GM23338 (cell line): ENCODE measurements at regions not wholly inside any gene's neighbourhood (a gene's known extent, or its start where the extent isn't known, plus 50 kb on each side); places are given as distances from the start of the nearest gene placed in this dataset.

Experiments used
- ATAC-seq: fragments of 200-7000 bp; cut with Tn5 transposase; 3 replicates; pipeline ENCODE4 v1.9.1; 2020
- DNase-seq: peaks from one replicate; pipeline ENCODE4 v3.0.0-alpha.2; 2015; ENCODE audit warnings: low spot score
- H2AFZ ChIP-seq: fragments of 200-600 bp; sonication (generic); 2 replicates; pipeline ENCODE4 v1.8.0; 2016; ENCODE audit warnings: antibody characterized with exemption, mild to moderate bottlenecking, moderate library complexity
- H3F3A ChIP-seq: fragments of 200-600 bp; sonication (generic); replicated peaks from 2 replicates; pipeline ENCODE4 v1.8.0; 2017; ENCODE audit warnings: antibody characterized with exemption, mixed run types, low read depth
- H3K27ac ChIP-seq: fragments of 200-600 bp; sonication (generic); 2 replicates; pipeline ENCODE4 v1.6.1; 2016; ENCODE audit warnings: low read depth
- H3K27me3 ChIP-seq: fragments of 200-600 bp; sonication (generic); 2 replicates; pipeline ENCODE4 v1.8.0; 2016; ENCODE audit warnings: mild to moderate bottlenecking, mixed run types, moderate library complexity; ENCODE audit not compliant: insufficient read depth
- H3K36me3 ChIP-seq: fragments of 200-600 bp; sonication (generic); 2 replicates; pipeline ENCODE4 v1.8.0; 2016; ENCODE audit warnings: mild to moderate bottlenecking; ENCODE audit not compliant: insufficient read depth
- H3K4me1 ChIP-seq: fragments of 200-600 bp; sonication (generic); 2 replicates; pipeline ENCODE4 v1.8.0; 2016; ENCODE audit warnings: mild to moderate bottlenecking, moderate library complexity; ENCODE audit not compliant: insufficient read depth
- H3K4me2 ChIP-seq: fragments of 200-600 bp; sonication (generic); 2 replicates; pipeline ENCODE4 v1.7.1; 2017; ENCODE audit warnings: mixed run types
- H3K4me3 ChIP-seq: fragments of 200-600 bp; sonication (generic); 2 replicates; pipeline ENCODE4 v1.6.1; 2016; ENCODE audit warnings: mixed run types
- H3K79me2 ChIP-seq: fragments of 200-600 bp; sonication (generic); replicated peaks from 2 replicates; pipeline ENCODE4 v1.8.0; 2017; ENCODE audit warnings: mild to moderate bottlenecking; ENCODE audit not compliant: insufficient read depth
- H3K9me2 ChIP-seq: fragments of 200-600 bp; sonication (generic); 2 replicates; pipeline ENCODE4 v1.8.0; 2017; ENCODE audit not compliant: insufficient read depth
- H4K20me1 ChIP-seq: fragments of 200-600 bp; sonication (generic); replicated peaks from 2 replicates; pipeline ENCODE4 v1.8.0; 2017; ENCODE audit warnings: mild to moderate bottlenecking; ENCODE audit not compliant: insufficient read depth
- H3K27ac Mint-ChIP-seq: 2 replicates; pipeline ENCODE4 v1.8.0; 2020; ENCODE audit warnings: inconsistent platforms, mild to moderate bottlenecking, moderate library complexity, mixed read lengths
- H3K27me3 Mint-ChIP-seq: 3 replicates; pipeline ENCODE4 v1.8.0; 2022; ENCODE audit warnings: low read depth, mild to moderate bottlenecking, moderate library complexity, mixed read lengths, inconsistent platforms; ENCODE audit not compliant: insufficient read depth, poor library complexity
- H3K36me3 Mint-ChIP-seq: 3 replicates; pipeline ENCODE4 v1.8.0; 2021; ENCODE audit warnings: low read depth, mild to moderate bottlenecking, inconsistent platforms, moderate library complexity, mixed read lengths
- H3K4me1 Mint-ChIP-seq: 3 replicates; pipeline ENCODE4 v1.8.0; 2020; ENCODE audit warnings: mild to moderate bottlenecking, inconsistent platforms, mixed read lengths
- H3K4me3 Mint-ChIP-seq: 3 replicates; pipeline ENCODE4 v1.8.0; 2021; ENCODE audit warnings: moderate library complexity, mild to moderate bottlenecking, inconsistent platforms, mixed read lengths
- H3K9me3 Mint-ChIP-seq: 3 replicates; pipeline ENCODE4 v1.8.0; 2020; ENCODE audit warnings: moderate library complexity, mild to moderate bottlenecking, inconsistent platforms, mixed read lengths
- CREB1 ChIP-seq: fragments of 250-450 bp; sonication (Bioruptor Pico); IDR thresholded peaks from 2 replicates; pipeline ENCODE4 v1.5.0; 2020; ENCODE audit warnings: low read depth, mild to moderate bottlenecking, moderate library complexity
- CTCF ChIP-seq, 2 experiments: fragments of 200-600 bp in 1 of 2; sonication (generic) in 1 of 2; conservative IDR thresholded peaks; 2 replicates each; pipeline versions ENCODE4 v1.5.1 to v1.6.1; 2016 to 2017; ENCODE audit warnings: antibody characterized with exemption in 2 of 2, low read depth in 2 of 2, mild to moderate bottlenecking in 2 of 2, moderate library complexity in 1 of 2
- EZH2 ChIP-seq: fragments of 200-600 bp; sonication (generic); IDR thresholded peaks from one replicate; pipeline ENCODE4 v1.8.0; 2017; ENCODE audit warnings: antibody characterized with exemption, mild to moderate bottlenecking, low read depth; ENCODE audit not compliant: unreplicated experiment
- EZH2phosphoT487 ChIP-seq: fragments of 200-600 bp; sonication (generic); IDR thresholded peaks from one replicate; pipeline ENCODE4 v1.8.1; 2018; ENCODE audit warnings: antibody characterized with exemption; ENCODE audit not compliant: unreplicated experiment
- NANOG ChIP-seq: IDR thresholded peaks from 2 replicates; pipeline ENCODE4 v1.6.1; 2016; ENCODE audit warnings: antibody characterized with exemption, borderline replicate concordance
- POLR2AphosphoS5 ChIP-seq: IDR thresholded peaks from 2 replicates; pipeline ENCODE4 v1.6.1; 2016; ENCODE audit warnings: antibody characterized with exemption, low read depth
- STAT1 ChIP-seq: IDR thresholded peaks from one replicate; pipeline ENCODE4 v1.6.1; 2016; ENCODE audit warnings: antibody characterized with exemption; ENCODE audit not compliant: unreplicated experiment
- ZNF114 ChIP-seq: fragments of 250-450 bp; sonication (Bioruptor Pico); IDR thresholded peaks from 2 replicates; pipeline ENCODE4 v1.5.0; 2020; ENCODE audit warnings: mild to moderate bottlenecking, moderate library complexity
- TF ChIP-seq, protein P1 (sequence below): IDR thresholded peaks from 2 replicates; pipeline ENCODE4 v1.6.1; 2016; ENCODE audit warnings: antibody characterized with exemption
- TF ChIP-seq, protein P2 (sequence below): fragments of 250-450 bp; sonication (Bioruptor Pico); IDR thresholded peaks from 2 replicates; pipeline ENCODE4 v1.5.0; 2020; ENCODE audit warnings: mild to moderate bottlenecking, moderate library complexity
- TF ChIP-seq, protein P3 (sequence below): IDR thresholded peaks from one replicate; pipeline ENCODE4 v1.6.1; 2018; ENCODE audit warnings: antibody characterized with exemption; ENCODE audit not compliant: unreplicated experiment

DNA sequence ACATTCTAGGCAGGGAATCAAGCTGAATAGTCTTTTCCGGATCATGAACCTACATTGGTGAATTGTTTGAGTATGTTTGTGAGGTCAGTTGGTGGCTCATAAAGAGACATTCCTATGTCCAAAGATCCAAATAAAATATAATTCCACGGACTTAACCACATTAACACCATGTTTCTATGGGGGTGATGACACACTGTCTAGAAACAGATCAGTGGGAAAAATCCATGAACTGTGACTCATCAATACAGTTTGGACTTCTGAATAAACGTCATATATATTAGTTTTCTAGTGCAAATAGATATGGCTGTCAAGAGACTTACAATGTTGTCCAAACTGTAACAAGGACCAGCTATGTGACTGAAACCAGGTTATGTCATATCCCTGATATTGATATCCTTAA, 509.9 kb upstream of the TYRP1 start:
- H4K20me1 ChIP-seq = no peaks in the 10 kb centered on the region
- no peak for TF ChIP-seq EZH2phosphoT487
- TF ChIP-seq, protein P1, sequence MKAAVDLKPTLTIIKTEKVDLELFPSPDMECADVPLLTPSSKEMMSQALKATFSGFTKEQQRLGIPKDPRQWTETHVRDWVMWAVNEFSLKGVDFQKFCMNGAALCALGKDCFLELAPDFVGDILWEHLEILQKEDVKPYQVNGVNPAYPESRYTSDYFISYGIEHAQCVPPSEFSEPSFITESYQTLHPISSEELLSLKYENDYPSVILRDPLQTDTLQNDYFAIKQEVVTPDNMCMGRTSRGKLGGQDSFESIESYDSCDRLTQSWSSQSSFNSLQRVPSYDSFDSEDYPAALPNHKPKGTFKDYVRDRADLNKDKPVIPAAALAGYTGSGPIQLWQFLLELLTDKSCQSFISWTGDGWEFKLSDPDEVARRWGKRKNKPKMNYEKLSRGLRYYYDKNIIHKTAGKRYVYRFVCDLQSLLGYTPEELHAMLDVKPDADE = no peak
- no peak for TF ChIP-seq ZNF114 (CRISPR knock-in tag)
- TF ChIP-seq, protein P2, sequence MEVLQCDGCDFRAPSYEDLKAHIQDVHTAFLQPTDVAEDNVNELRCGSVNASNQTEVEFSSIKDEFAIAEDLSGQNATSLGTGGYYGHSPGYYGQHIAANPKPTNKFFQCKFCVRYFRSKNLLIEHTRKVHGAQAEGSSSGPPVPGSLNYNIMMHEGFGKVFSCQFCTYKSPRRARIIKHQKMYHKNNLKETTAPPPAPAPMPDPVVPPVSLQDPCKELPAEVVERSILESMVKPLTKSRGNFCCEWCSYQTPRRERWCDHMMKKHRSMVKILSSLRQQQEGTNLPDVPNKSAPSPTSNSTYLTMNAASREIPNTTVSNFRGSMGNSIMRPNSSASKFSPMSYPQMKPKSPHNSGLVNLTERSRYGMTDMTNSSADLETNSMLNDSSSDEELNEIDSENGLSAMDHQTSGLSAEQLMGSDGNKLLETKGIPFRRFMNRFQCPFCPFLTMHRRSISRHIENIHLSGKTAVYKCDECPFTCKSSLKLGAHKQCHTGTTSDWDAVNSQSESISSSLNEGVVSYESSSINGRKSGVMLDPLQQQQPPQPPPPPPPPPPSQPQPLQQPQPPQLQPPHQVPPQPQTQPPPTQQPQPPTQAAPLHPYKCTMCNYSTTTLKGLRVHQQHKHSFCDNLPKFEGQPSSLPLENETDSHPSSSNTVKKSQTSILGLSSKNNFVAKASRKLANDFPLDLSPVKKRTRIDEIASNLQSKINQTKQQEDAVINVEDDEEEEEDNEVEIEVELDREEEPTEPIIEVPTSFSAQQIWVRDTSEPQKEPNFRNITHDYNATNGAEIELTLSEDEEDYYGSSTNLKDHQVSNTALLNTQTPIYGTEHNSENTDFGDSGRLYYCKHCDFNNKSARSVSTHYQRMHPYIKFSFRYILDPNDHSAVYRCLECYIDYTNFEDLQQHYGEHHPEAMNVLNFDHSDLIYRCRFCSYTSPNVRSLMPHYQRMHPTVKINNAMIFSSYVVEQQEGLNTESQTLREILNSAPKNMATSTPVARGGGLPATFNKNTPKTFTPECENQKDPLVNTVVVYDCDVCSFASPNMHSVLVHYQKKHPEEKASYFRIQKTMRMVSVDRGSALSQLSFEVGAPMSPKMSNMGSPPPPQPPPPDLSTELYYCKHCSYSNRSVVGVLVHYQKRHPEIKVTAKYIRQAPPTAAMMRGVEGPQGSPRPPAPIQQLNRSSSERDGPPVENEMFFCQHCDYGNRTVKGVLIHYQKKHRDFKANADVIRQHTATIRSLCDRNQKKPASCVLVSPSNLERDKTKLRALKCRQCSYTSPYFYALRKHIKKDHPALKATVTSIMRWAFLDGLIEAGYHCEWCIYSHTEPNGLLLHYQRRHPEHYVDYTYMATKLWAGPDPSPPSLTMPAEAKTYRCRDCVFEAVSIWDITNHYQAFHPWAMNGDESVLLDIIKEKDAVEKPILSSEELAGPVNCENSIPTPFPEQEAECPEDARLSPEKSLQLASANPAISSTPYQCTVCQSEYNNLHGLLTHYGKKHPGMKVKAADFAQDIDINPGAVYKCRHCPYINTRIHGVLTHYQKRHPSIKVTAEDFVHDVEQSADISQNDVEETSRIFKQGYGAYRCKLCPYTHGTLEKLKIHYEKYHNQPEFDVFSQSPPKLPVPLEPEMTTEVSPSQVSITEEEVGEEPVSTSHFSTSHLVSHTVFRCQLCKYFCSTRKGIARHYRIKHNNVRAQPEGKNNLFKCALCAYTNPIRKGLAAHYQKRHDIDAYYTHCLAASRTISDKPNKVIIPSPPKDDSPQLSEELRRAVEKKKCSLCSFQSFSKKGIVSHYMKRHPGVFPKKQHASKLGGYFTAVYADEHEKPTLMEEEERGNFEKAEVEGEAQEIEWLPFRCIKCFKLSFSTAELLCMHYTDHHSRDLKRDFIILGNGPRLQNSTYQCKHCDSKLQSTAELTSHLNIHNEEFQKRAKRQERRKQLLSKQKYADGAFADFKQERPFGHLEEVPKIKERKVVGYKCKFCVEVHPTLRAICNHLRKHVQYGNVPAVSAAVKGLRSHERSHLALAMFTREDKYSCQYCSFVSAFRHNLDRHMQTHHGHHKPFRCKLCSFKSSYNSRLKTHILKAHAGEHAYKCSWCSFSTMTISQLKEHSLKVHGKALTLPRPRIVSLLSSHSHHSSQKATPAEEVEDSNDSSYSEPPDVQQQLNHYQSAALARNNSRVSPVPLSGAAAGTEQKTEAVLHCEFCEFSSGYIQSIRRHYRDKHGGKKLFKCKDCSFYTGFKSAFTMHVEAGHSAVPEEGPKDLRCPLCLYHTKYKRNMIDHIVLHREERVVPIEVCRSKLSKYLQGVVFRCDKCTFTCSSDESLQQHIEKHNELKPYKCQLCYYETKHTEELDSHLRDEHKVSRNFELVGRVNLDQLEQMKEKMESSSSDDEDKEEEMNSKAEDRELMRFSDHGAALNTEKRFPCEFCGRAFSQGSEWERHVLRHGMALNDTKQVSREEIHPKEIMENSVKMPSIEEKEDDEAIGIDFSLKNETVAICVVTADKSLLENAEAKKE = no peak
- TF ChIP-seq STAT1 = no peak
- TF ChIP-seq NANOG = no peak
- TF ChIP-seq CTCF (conservative IDR thresholded peaks at IDR 0.05; ENCODE audit: low read depth in 2 of 2) = no peak
- TF ChIP-seq CREB1 = no peak
- TF ChIP-seq, protein P3, sequence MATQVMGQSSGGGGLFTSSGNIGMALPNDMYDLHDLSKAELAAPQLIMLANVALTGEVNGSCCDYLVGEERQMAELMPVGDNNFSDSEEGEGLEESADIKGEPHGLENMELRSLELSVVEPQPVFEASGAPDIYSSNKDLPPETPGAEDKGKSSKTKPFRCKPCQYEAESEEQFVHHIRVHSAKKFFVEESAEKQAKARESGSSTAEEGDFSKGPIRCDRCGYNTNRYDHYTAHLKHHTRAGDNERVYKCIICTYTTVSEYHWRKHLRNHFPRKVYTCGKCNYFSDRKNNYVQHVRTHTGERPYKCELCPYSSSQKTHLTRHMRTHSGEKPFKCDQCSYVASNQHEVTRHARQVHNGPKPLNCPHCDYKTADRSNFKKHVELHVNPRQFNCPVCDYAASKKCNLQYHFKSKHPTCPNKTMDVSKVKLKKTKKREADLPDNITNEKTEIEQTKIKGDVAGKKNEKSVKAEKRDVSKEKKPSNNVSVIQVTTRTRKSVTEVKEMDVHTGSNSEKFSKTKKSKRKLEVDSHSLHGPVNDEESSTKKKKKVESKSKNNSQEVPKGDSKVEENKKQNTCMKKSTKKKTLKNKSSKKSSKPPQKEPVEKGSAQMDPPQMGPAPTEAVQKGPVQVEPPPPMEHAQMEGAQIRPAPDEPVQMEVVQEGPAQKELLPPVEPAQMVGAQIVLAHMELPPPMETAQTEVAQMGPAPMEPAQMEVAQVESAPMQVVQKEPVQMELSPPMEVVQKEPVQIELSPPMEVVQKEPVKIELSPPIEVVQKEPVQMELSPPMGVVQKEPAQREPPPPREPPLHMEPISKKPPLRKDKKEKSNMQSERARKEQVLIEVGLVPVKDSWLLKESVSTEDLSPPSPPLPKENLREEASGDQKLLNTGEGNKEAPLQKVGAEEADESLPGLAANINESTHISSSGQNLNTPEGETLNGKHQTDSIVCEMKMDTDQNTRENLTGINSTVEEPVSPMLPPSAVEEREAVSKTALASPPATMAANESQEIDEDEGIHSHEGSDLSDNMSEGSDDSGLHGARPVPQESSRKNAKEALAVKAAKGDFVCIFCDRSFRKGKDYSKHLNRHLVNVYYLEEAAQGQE = no peak
- TF ChIP-seq EZH2 = no peak
- no peak for TF ChIP-seq POLR2AphosphoS5
- H3K4me1 ChIP-seq = no peaks in the 10 kb centered on the region
- Mint-ChIP-seq H3K9me3 (no peaks in the 10 kb centered on the region), H3K4me1 (no peaks in the 10 kb centered on the region), H3K27me3 (no peaks in the 10 kb centered on the region), H3K36me3 (no peaks in the 10 kb centered on the region), H3K27ac (no peak overlapping the region), H3K4me3 (no peak overlapping the region)
- no peaks in the 10 kb centered on the region for H3F3A ChIP-seq
- no peak overlapping the region for H3K27ac ChIP-seq
- no peaks in the 10 kb centered on the region for H3K79me2 ChIP-seq
- H3K4me2 ChIP-seq = no peak overlapping the region
- no peaks in the 10 kb centered on the region for H3K27me3 ChIP-seq
- no peaks in the 10 kb centered on the region for H3K9me2 ChIP-seq
- DNase-seq = no peak
- H2AFZ ChIP-seq = no peak overlapping the region
- ATAC-seq = no peak
- no peaks in the 10 kb centered on the region for H3K36me3 ChIP-seq
- no peak overlapping the region for H3K4me3 ChIP-seq
